NCI-H748 (cell line): ENCODE measurements at regions not wholly inside any gene's neighbourhood (a gene's known extent, or its start where the extent isn't known, plus 50 kb on each side); places are given as distances from the start of the nearest gene placed in this dataset.

Source experiments
- DNase-seq: peaks from one replicate; lab custom pipeline; 2025; ENCODE audit not compliant: unreplicated experiment; lab: John Stamatoyannopoulos, UW

GRCh38 chr5:175765858-175766257 is 105.5 kb upstream of the CPLX2 start:
- no peak for DNase-seq

GRCh38 chr5:175766963-175767362 is 104.4 kb upstream of the CPLX2 start:
- no peak for DNase-seq

GRCh38 chr5:175772747-175773533 is 98.4 kb upstream of the CPLX2 start:
- peak; percentile 71 for DNase-seq

- DNase-seq = no peak
Measured at GRCh38 chr5:175773534-175774070, 97.8 kb upstream of the CPLX2 start.

GRCh38 chr5:175775416-175775815 is 96.0 kb upstream of the CPLX2 start:
- no peak for DNase-seq

- DNase-seq = peak; percentile 86
Measured at GRCh38 chr5:175778951-175779503, 92.4 kb upstream of the CPLX2 start.

- no peak for DNase-seq
Measured at GRCh38 chr5:175783739-175784138, 87.6 kb upstream of the CPLX2 start.

- DNase-seq = no peak
Measured at GRCh38 chr5:175784230-175784629, 87.1 kb upstream of the CPLX2 start.

- no peak for DNase-seq
Measured at GRCh38 chr5:175785681-175786080, 85.7 kb upstream of the CPLX2 start.

GRCh38 chr5:175788155-175788787 is 83.1 kb upstream of the CPLX2 start:
- DNase-seq = no peak

GRCh38 chr5:175789670-175790069 is 81.7 kb upstream of the CPLX2 start:
- no peak for DNase-seq

- no peak for DNase-seq
Measured at GRCh38 chr5:175790796-175791195, 80.6 kb upstream of the CPLX2 start.

- no peak for DNase-seq
Measured at GRCh38 chr5:175795959-175796358, 75.4 kb upstream of the CPLX2 start.

- DNase-seq = peak; percentile 89
Measured at GRCh38 chr5:175796536-175797499, 74.6 kb upstream of the CPLX2 start.

- peak; percentile 88 for DNase-seq
Measured at GRCh38 chr5:175797521-175798038, 73.8 kb upstream of the CPLX2 start.

GRCh38 chr5:175798626-175799025 is 72.8 kb upstream of the CPLX2 start:
- no peak for DNase-seq

GRCh38 chr5:175800656-175801081 is 70.7 kb upstream of the CPLX2 start:
- DNase-seq = no peak

- no peak for DNase-seq
Measured at GRCh38 chr5:175802361-175802760, 69.0 kb upstream of the CPLX2 start.

GRCh38 chr5:175803254-175803653 is 68.1 kb upstream of the CPLX2 start:
- DNase-seq = no peak

- DNase-seq = no peak
Measured at GRCh38 chr5:175803736-175804454, 67.5 kb upstream of the CPLX2 start.
